Caco-2 (cell line): ENCODE measurements at regions not wholly inside any gene's neighbourhood (a gene's known extent, or its start where the extent isn't known, plus 50 kb on each side); places are given as distances from the start of the nearest gene placed in this dataset.

Experiments
- BruUV-seq: library from RNA; stranded (reverse); fragments of 400-500 nt; replicated peaks from 2 replicates; lab custom pipeline; 2021; lab: Mats Ljungman, UMichigan
- CTCF ChIA-PET: fragments of 300-600 bp; sonication (Branson Sonifier 250); formaldehyde crosslinking; loops from one replicate; lab custom pipeline; 2022; ENCODE audit warnings: antibody characterized with exemption; lab: Charles Lee
- POLR2A ChIA-PET: fragments of 300-600 bp; sonication (Branson Sonifier 250); formaldehyde crosslinking; loops from one replicate; lab custom pipeline; 2022; ENCODE audit warnings: antibody characterized with exemption; lab: Charles Lee
- DNase-seq, 2 experiments: peaks; one replicate each; pipeline versions ENCODE4 v3.0.0 to v3.0.0-alpha.2; 2020 to 2022
- H3K27me3 ChIP-seq: replicated peaks from 2 replicates; pipeline ENCODE4 v1.6.0; 2011; ENCODE audit warnings: low read length; ENCODE audit not compliant: control insufficient read depth, insufficient read depth
- H3K36me3 ChIP-seq: 2 replicates; pipeline ENCODE4 v1.5.1; 2011; ENCODE audit warnings: low read length; ENCODE audit not compliant: control insufficient read depth, insufficient read depth
- H3K4me1 ChIP-seq: fragments of 250-450 bp; sonication (Bioruptor Pico); 2 replicates; pipeline ENCODE4 v1.5.1; 2020; ENCODE audit warnings: mild to moderate bottlenecking
- H3K4me3 ChIP-seq: 2 replicates; pipeline ENCODE4 v1.5.1; 2011; ENCODE audit warnings: low read depth, mild to moderate bottlenecking, control low read depth, low read length
- H3K9me3 ChIP-seq: fragments of 250-450 bp; sonication (Bioruptor Pico); 2 replicates; pipeline ENCODE4 v1.5.1; 2020; ENCODE audit warnings: mild to moderate bottlenecking, moderate library complexity
- H3K27ac Mint-ChIP-seq: one replicate; pipeline ENCODE4 v1.8.0; 2022; ENCODE audit warnings: mixed read lengths; ENCODE audit not compliant: unreplicated experiment
- H3K27me3 Mint-ChIP-seq: one replicate; pipeline ENCODE4 v1.8.0; 2022; ENCODE audit warnings: mixed read lengths; ENCODE audit not compliant: insufficient read depth, unreplicated experiment
- H3K36me3 Mint-ChIP-seq: one replicate; pipeline ENCODE4 v1.8.0; 2022; ENCODE audit warnings: mild to moderate bottlenecking, mixed read lengths; ENCODE audit not compliant: insufficient read depth, unreplicated experiment
- H3K4me1 Mint-ChIP-seq: one replicate; pipeline ENCODE4 v1.8.0; 2022; ENCODE audit warnings: low read depth, mixed read lengths; ENCODE audit not compliant: unreplicated experiment
- H3K4me3 Mint-ChIP-seq: one replicate; pipeline ENCODE4 v1.8.0; 2022; ENCODE audit warnings: mild to moderate bottlenecking, moderate library complexity, mixed read lengths; ENCODE audit not compliant: unreplicated experiment
- H3K9me3 Mint-ChIP-seq: one replicate; pipeline ENCODE4 v1.8.0; 2022; ENCODE audit warnings: mixed read lengths; ENCODE audit not compliant: unreplicated experiment
- intact Hi-C: fragments of 100-400 bp; cut with micrococcal nuclease; formaldehyde crosslinking; loops from one replicate; pipeline ENCODE4 v1.10.0; 2022; ENCODE audit not compliant: unreplicated experiment
- TF ChIP-seq, protein P1 (sequence below), 2 experiments: fragments of 200-600 bp in 1 of 2; IDR thresholded peaks; 1 replicate in 1 of 2; 2 replicates in 1 of 2; pipeline versions ENCODE4 v1.5.1 to v1.8.0; 2011 to 2022; ENCODE audit warnings: antibody characterized with exemption in 1 of 2, control low read depth in 1 of 2, inconsistent platforms in 1 of 2, low read depth in 1 of 2, low read length in 1 of 2, mild to moderate bottlenecking in 1 of 2, moderate library complexity in 1 of 2; ENCODE audit not compliant: insufficient read depth in 1 of 2, severe bottlenecking in 1 of 2, unreplicated experiment in 1 of 2

DNA sequence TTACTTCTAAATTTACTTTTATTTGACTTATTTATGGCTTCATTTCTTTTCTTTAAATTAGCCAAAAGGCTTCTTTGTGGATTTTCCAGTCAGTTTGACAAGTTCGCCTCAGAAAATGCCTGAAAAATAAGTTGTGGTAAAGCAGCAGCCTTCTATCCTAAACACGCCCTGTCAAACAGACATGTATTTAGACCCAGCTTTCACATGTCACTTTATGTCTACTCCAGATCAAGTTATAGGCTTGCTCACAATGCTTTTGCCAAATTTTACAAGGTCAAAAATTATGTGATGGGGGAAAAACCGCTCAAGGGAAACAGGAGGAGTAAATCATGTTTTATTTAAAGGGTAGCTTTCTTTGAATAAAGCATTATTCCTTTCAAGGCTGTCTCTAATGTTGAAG lies 615.0 kb downstream of the HDGFL1 start:
- TF ChIP-seq, protein P1, sequence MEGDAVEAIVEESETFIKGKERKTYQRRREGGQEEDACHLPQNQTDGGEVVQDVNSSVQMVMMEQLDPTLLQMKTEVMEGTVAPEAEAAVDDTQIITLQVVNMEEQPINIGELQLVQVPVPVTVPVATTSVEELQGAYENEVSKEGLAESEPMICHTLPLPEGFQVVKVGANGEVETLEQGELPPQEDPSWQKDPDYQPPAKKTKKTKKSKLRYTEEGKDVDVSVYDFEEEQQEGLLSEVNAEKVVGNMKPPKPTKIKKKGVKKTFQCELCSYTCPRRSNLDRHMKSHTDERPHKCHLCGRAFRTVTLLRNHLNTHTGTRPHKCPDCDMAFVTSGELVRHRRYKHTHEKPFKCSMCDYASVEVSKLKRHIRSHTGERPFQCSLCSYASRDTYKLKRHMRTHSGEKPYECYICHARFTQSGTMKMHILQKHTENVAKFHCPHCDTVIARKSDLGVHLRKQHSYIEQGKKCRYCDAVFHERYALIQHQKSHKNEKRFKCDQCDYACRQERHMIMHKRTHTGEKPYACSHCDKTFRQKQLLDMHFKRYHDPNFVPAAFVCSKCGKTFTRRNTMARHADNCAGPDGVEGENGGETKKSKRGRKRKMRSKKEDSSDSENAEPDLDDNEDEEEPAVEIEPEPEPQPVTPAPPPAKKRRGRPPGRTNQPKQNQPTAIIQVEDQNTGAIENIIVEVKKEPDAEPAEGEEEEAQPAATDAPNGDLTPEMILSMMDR (IDR thresholded peaks at IDR 0.05; ENCODE audit: insufficient read depth in 1 of 2, low read depth in 1 of 2, low read length in 1 of 2, severe bottlenecking in 1 of 2, unreplicated experiment in 1 of 2): no peak
- intact Hi-C loops: no loop called here
- H3K4me1 Mint-ChIP-seq: peaks cover 7% of the 10 kb centered on the region
- H3K9me3 Mint-ChIP-seq: peaks cover 9% of the 10 kb centered on the region
- Histone ChIP-seq H3K36me3 (no peaks in the 10 kb centered on the region), H3K27me3 (no peaks in the 10 kb centered on the region), H3K9me3 (no peaks in the 10 kb centered on the region), H3K4me3 (no peak overlapping the region), H3K4me1 (no peaks in the 10 kb centered on the region)
- ChIA-PET POLR2A (no interaction called here), CTCF (no interaction called here)
- no peaks in the 10 kb centered on the region for H3K27me3 Mint-ChIP-seq
- H3K36me3 Mint-ChIP-seq: no peaks in the 10 kb centered on the region
- H3K4me3 Mint-ChIP-seq: no peak overlapping the region
- no peak overlapping the region for H3K27ac Mint-ChIP-seq
- BruUV-seq: no TSS peak
- DNase-seq: no peak

DNA sequence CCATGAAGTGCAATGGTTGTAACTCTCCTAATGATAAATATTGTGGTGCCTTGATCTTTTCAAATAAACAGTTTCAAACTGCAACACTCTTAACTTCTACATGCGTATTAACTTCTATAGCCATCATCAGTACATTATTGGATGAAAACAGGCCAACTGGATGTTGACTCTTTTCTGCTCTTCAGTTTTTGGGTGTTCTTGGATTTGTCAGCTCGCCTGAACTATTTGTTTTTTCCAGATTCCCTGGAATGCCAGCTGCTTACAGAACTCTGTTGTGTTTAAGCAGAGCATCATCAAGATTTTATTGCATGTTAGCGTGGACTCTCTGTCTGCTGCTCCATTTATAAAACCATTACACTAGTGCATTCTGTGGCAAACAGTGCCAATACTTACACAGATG lies 626.1 kb downstream of the HDGFL1 start:
- TF ChIP-seq, protein P1 (IDR thresholded peaks at IDR 0.05; ENCODE audit: insufficient read depth in 1 of 2, low read depth in 1 of 2, low read length in 1 of 2, severe bottlenecking in 1 of 2, unreplicated experiment in 1 of 2): no peak
- no peak overlapping the region for H3K4me3 ChIP-seq
- no peaks in the 10 kb centered on the region for H3K4me1 ChIP-seq
- no peaks in the 10 kb centered on the region for H3K27me3 ChIP-seq
- Mint-ChIP-seq H3K27me3 (no peaks in the 10 kb centered on the region), H3K27ac (no peak overlapping the region), H3K36me3 (no peaks in the 10 kb centered on the region), H3K4me3 (no peak overlapping the region), H3K9me3 (no peaks in the 10 kb centered on the region), H3K4me1 (no peaks in the 10 kb centered on the region)
- POLR2A ChIA-PET: no interaction called here
- no peaks in the 10 kb centered on the region for H3K9me3 ChIP-seq
- no peak for DNase-seq
- BruUV-seq: no TSS peak
- no peaks in the 10 kb centered on the region for H3K36me3 ChIP-seq
- intact Hi-C loops: no loop called here
- CTCF ChIA-PET: no interaction called here

DNA sequence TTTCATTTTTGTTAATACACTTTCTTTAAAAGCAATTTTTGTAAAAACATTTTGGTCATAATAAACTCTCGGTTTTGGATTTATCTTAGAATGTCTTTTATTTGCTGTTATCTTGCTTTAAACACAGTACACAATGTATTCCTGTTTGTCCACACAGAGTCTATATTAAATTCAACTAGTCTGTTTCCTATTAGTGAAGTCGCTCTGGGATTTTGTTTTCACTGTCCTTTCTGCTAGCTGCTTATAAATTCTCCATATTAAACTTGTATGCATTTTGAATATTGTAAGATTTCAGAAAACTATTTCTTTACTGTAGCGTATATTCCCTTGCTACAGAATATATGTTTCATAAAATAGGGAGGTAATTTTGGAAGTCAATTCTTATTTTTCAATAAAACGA lies 630.2 kb downstream of the HDGFL1 start:
- Histone ChIP-seq H3K27me3 (no peaks in the 10 kb centered on the region), H3K9me3 (no peaks in the 10 kb centered on the region), H3K36me3 (no peaks in the 10 kb centered on the region), H3K4me1 (no peaks in the 10 kb centered on the region), H3K4me3 (no peak overlapping the region)
- POLR2A ChIA-PET: no interaction called here
- no peak overlapping the region for H3K4me3 Mint-ChIP-seq
- H3K27me3 Mint-ChIP-seq: no peaks in the 10 kb centered on the region
- H3K36me3 Mint-ChIP-seq: no peaks in the 10 kb centered on the region
- no peaks in the 10 kb centered on the region for H3K9me3 Mint-ChIP-seq
- no TSS peak for BruUV-seq
- intact Hi-C loops: no loop called here
- CTCF ChIA-PET: no interaction called here
- TF ChIP-seq, protein P1 (IDR thresholded peaks at IDR 0.05; ENCODE audit: insufficient read depth in 1 of 2, low read depth in 1 of 2, low read length in 1 of 2, severe bottlenecking in 1 of 2, unreplicated experiment in 1 of 2): no peak
- H3K4me1 Mint-ChIP-seq: no peaks in the 10 kb centered on the region
- DNase-seq: no peak
- no peak overlapping the region for H3K27ac Mint-ChIP-seq
